DMS 273 treated with DMSO at 0.1 percent for 48 hours (cell line): ENCODE measurements at regions not wholly inside any gene's neighbourhood (a gene's known extent, or its start where the extent isn't known, plus 50 kb on each side); places are given as distances from the start of the nearest gene placed in this dataset.

Experiments
- DNase-seq: peaks from one replicate; lab custom pipeline; 2025; lab: John Stamatoyannopoulos, UW

DNA sequence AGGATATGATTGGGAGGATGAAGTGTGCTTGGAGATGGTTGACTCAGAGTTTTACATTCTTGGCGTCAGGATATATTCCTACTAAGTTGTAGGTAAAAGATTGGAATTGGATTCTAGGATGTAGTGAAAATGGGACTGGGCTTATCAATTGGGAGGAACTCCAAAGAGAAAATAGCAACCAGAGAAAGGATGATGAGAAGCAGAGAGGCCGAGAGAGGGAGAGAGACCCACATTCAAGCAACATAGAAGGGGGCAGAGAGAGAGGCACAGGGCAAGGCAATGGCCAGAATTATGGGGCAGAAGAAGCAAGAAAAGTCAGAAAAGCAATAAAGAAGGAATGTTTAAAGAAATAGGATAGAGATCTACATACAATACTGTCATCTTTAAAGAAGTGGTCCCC lies 217.9 kb upstream of the ACTBL2 start:
- DNase-seq, result no peak

DNA sequence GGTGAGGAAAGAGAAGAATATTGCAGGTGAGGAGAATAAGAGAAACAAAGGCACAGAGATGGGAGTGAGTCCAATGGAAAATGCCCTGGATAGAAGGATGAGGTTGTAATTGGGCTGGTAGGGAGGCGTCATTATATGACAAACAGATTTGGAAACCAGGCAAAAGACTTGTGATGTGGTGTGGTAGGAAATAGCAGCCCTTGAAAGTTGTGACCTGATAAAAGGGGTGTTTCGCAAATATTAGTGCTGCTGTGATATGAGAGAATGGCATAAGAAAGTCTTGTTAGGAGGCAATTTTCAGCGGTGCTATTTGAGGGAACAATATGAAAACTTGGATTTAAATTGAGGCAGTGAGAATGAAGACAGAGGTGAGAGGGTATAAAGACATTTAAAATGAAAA lies 217.5 kb upstream of the ACTBL2 start:
- DNase-seq, result no peak

- DNase-seq, result no peak
Measured at GRCh38 chr5:57698802-57699201, 216.2 kb upstream of the ACTBL2 start.

DNA sequence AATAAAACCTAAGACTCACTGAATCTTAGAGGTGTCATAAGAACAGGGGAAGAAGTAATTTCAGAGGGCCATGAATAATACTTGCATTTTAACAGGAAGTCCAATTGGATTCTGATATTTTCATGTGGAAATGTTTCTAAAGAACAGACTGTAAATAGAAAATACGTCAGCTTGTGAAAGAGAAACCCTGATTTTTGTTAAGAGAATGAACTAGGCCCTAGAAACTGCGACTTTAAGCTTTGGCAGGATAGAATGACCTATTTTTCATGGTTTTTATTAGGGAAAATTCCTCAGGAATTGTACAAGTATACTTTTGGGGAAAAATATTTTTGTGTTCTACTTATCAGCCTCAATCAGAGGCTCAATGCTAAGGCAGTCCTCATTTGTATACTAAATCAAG lies 215.5 kb upstream of the ACTBL2 start:
- no peak for DNase-seq

GRCh38 chr5:57696825-57697570 lies 214.4 kb upstream of the ACTBL2 start:
- DNase-seq, result no peak

DNA sequence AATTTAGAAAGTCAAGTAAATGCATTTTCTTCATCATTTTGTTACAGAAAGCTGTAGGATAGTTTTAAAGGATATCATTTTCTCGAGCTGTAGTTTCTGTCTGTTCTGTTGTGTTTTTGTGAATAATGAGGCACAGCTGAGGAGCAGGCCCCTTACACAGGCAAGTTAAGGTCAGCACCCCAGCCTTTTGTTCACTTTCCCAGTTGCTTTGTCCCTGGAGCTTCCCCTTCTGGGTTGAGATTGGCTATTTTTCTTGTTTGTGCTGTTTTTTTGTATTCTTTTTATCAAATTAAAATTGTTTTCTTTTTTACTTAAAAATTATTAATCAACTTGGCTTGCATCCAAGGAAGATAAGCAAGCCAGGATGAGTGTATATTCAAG lies 213.8 kb upstream of the ACTBL2 start:
- DNase-seq, result no peak

GRCh38 chr5:57695706-57696388 lies 213.2 kb upstream of the ACTBL2 start:
- peak; percentile 3 for DNase-seq

DNA sequence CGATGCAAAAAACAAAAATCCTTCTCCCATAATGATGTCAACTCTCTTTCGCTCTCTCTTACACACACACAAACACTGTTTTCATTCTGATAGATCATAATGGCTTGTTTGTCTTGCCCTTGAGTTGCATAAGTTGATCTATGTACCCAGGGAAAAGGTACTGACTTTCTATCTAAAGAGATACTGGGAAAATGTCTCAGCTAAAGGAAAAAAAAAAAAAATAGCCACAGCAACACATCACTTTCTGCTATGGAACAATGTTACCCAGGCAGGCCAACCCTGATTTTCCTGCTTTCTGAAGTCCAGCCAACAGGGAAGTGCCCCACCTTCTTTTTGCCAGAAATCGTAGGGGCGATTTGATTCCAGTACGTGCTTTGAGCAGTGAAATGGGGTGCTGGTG lies 212.6 kb upstream of the ACTBL2 start:
- DNase-seq, result no peak

GRCh38 chr5:57693488-57694305 lies 211.1 kb upstream of the ACTBL2 start:
- no peak for DNase-seq

GRCh38 chr5:57692582-57693487 lies 210.2 kb upstream of the ACTBL2 start:
- no peak for DNase-seq

DNA sequence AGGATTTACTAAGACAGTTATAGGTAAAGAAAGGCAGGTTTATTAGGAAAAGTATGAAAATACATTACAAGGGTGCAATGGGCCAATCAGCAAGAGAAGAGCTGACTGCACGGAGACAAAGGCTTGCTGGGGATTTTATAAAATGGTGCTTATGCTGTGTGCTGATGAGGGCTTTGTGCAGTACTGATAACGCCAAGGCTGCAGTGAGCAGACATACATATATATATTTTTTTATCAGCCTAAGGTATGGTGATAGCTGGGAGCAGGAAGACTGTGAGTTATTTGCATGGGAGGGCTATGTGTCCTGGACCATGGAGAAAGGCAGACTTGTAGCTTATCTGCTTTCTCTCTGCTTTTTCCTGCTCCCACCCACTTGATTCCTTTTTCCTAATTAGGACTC lies 208.1 kb upstream of the ACTBL2 start:
- DNase-seq, result no peak

DNA sequence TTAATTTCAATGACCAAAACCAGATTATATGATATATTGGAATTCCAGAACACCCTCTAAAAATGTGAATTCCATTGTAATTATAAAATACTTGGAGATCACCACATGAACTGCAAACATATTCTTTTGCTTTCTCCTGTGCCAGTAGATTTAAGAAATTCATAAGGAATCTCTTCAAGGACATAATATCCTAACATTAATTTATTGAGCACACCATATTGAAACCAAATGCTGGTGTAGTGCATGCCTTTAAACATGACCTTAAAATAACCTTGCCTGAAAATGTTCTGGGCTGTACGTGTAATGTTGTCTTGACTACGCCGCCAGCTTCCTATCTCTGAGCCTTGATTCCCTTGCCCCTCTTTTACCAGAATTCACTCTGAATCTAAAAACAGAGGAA lies 205.0 kb upstream of the ACTBL2 start:
- DNase-seq, result no peak

DNA sequence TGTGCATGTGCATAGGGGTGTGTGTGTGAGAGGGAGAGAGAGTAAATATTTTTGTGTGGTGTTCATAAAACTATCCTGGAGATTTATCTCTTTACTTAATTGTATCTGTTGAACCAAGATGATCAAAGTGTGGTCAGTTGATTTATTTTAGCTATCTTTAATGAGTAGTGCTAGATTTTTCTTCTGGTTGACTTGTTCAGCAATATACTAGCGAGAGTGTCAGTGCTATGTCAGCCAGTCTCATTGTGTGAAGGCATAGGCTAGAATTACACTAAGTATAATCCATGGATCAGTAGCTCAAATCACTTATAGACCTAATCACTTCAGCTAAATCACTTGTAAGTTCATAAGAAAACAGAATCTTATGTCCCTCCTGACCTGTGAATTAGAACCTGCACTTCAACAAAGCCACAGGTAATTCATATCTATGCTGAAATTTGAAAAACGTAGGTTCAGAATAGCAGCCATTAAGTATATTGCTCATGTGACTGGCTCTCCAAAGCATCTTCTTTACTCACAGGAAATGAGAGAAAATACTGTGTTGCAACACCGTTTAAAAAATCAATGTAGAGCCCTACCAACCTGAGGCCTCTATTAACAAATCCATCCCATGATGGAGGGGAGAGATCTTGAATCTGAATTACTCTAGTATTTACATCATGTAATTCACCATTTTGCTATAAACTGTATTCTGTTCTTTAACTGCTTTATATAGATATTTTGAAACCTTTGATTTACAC lies 203.1 kb upstream of the ACTBL2 start:
- DNase-seq, result no peak

DNA sequence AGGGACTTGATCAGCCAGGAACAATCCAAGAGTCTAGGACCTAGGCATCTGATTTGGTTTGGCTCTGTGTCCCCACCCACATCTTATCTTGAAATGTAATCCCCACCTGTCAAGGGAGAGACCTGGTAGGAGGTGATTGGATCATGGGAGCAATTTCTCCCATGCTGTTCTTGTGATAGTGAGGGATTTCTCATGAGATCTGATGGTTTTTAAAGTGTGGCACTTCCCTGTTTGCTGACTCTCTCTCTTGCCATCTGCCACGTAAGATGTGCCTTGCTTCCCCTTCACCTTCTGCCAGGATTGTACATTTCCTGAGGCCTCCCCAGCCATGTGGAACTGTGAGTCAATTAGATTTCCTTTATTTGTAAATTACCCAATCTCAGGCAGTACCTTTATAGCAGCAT lies 201.7 kb upstream of the ACTBL2 start:
- DNase-seq, result peak; percentile 51

GRCh38 chr5:57683036-57683630 lies 200.5 kb upstream of the ACTBL2 start:
- no peak for DNase-seq

- DNase-seq, result no peak
Measured at GRCh38 chr5:57681942-57682341, 199.3 kb upstream of the ACTBL2 start.

DNA sequence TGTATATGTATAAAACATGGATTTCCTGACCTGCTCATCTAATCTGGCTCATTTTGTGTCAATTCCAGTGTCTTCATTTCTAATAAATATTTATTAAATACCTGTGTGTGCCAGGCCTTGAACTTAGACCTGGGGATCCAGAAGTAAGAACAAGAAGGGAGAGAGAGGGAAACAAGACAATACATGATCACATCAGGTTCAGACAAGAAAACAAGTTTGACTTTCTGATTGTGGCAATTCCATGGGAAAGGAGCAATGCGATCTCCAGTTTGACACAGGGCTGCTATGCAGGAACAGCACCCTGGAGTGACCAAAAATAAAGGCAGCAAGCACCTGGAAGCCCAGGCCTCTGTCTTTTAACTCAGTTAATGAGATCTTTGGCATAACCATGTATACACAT lies 198.1 kb upstream of the ACTBL2 start:
- DNase-seq, result no peak

GRCh38 chr5:57677235-57677634 lies 194.6 kb upstream of the ACTBL2 start:
- no peak for DNase-seq

DNA sequence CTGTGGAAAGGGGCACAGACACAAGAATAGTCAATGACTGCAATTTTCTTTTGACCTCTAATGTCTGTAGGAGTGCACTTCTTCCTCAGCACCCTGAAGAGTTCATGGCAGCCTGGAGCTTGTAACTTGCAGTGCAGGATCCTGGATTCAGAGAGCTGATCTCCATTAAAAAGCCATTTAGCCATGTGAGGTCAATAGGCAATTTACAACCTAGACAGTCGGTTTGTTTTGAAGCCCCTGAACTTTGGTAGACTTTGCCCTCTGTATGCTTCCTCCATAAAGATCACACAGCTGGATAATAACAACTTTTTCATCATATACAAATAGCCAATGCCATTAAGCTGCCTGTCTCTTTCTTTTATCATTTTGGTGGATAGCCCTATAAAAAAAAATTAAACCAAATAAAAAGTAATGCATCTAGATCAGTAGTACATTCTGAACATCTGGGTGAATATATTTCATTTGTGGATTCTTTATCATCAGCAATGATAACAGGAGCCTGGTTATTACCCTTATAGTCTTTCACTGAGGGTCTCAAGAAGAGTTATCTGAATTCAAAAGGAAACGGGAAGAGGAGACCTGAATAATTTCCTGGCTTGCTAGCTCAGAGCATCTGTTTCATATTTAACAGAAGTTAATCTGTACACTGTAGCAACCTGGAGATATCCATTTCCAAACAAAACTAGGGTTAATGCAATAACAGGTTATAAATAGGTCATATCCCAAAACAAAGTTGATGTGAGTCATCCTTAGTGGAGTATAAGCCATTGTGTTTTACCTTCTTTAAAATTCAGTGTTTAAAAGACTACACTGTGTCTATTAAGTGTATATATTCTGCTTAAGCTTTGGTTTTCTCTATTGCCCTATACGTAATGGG lies 193.8 kb upstream of the ACTBL2 start:
- peak; percentile 6 for DNase-seq

- DNase-seq, result no peak
Measured at GRCh38 chr5:57675236-57675635, 192.6 kb upstream of the ACTBL2 start.
